ENCODE measurements at regions not wholly inside any gene's neighbourhood (a gene's known extent, or its start where the extent isn't known, plus 50 kb on each side); places are given as distances from the start of the nearest gene placed in this dataset.

DNA sequence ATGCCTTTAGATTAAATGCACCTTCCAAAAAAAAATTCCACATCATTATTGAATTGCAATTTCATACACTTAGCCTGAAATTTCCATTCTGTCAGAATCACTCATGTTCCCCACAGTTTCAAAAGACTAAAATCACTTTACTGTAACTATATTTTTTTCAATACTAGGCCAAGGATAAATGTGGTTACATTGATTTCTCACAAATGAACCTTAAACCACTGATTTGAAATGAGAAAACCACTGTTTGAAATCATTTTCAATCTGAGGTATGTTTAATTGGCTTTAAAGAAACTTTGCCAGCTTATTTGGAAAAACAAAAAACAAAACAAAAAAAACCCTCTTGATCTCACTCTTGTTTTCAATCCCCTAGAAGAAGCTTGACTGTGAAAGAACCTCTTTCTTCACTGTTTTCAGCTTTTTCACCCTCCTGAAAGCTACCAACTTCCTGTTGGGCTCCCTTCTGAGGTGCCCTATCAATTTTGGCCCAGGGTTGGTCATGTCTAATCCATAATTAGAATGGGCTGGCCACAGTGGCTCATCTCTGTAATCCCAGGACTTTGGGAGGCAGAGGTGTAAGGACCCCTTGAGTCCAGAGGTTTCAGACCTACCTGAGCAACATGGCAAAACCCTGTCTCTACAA lies 242.5 kb downstream of the ADGRG6 start:
- H3K4me1 Mint-ChIP-seq (ENCODE audit: low read depth): peaks cover 30% of the 10 kb centered on the region
- H3K36me3 Mint-ChIP-seq (ENCODE audit: low read depth): no peaks in the 10 kb centered on the region
- H3K9me3 Mint-ChIP-seq: no peaks in the 10 kb centered on the region
- no peak overlapping the region for H3K4me3 Mint-ChIP-seq
- H3K27me3 Mint-ChIP-seq: no peaks in the 10 kb centered on the region
- H3K27ac Mint-ChIP-seq: peak overlapping the region; percentile 38

- Mint-ChIP-seq H3K4me1 (ENCODE audit: low read depth) (peaks cover 33% of the 10 kb centered on the region), H3K9me3 (no peaks in the 10 kb centered on the region), H3K4me3 (no peak overlapping the region), H3K27ac (no peak overlapping the region), H3K27me3 (no peaks in the 10 kb centered on the region), H3K36me3 (ENCODE audit: low read depth) (no peaks in the 10 kb centered on the region)
Measured at GRCh38 chr6:142545147-142545546, 243.3 kb downstream of the ADGRG6 start.

GRCh38 chr6:142548566-142548965 lies 246.8 kb downstream of the ADGRG6 start:
- Mint-ChIP-seq H3K4me3 (no peak overlapping the region), H3K27ac (no peak overlapping the region)

GRCh38 chr6:142550310-142551063 lies 248.7 kb downstream of the ADGRG6 start:
- peaks cover 29% of the 10 kb centered on the region for H3K4me1 Mint-ChIP-seq (ENCODE audit: low read depth)
- no peaks in the 10 kb centered on the region for H3K27me3 Mint-ChIP-seq
- H3K9me3 Mint-ChIP-seq: no peaks in the 10 kb centered on the region

More at GRCh38 chr6:142548566-142548965, 246.8 kb downstream of the ADGRG6 start:
- Mint-ChIP-seq H3K9me3 (no peaks in the 10 kb centered on the region), H3K36me3 (ENCODE audit: low read depth) (no peaks in the 10 kb centered on the region), H3K27me3 (no peaks in the 10 kb centered on the region), H3K4me1 (ENCODE audit: low read depth) (peaks cover 45% of the 10 kb centered on the region)

DNA sequence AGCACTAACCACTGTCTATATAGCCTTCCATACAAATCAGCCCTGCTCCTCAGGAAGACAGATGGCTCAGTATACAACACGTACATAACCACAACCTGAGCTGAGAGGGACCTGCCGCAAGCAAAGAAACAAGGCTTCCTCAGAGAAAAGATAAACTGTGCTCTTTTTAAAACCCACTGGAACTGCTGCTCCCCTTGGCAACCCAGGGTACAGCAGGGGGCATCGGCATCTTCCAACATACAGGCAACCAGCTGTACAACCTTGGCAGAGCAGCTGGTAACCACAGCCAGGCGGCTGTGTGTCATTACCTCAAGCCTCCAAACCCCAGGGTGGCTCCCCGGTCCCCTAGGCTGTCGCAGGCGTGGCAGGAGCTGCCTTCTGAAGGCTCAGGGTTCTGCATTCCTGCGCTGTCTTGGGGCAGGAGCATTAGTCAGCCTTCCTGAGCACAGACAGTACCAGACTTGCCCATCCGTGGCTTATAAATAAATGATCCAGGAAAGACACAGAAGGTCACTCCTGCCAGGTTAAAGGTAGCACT lies 249.5 kb downstream of the ADGRG6 start:
- H3K27ac Mint-ChIP-seq: no peak overlapping the region
- H3K4me3 Mint-ChIP-seq: no peak overlapping the region
- H3K27me3 Mint-ChIP-seq: no peaks in the 10 kb centered on the region
- no peaks in the 10 kb centered on the region for H3K9me3 Mint-ChIP-seq
- H3K4me1 Mint-ChIP-seq (ENCODE audit: low read depth): peaks cover 27% of the 10 kb centered on the region
- H3K36me3 Mint-ChIP-seq (ENCODE audit: low read depth): no peaks in the 10 kb centered on the region

More at GRCh38 chr6:142550310-142551063, 248.7 kb downstream of the ADGRG6 start:
- no peak overlapping the region for H3K27ac Mint-ChIP-seq
- no peaks in the 10 kb centered on the region for H3K36me3 Mint-ChIP-seq (ENCODE audit: low read depth)
- H3K4me3 Mint-ChIP-seq: no peak overlapping the region

- Mint-ChIP-seq H3K4me1 (ENCODE audit: low read depth) (peaks cover 21% of the 10 kb centered on the region), H3K36me3 (ENCODE audit: low read depth) (no peaks in the 10 kb centered on the region), H3K9me3 (peaks cover 3% of the 10 kb centered on the region), H3K4me3 (no peak overlapping the region), H3K27ac (no peak overlapping the region), H3K27me3 (no peaks in the 10 kb centered on the region)
Measured at GRCh38 chr6:142558786-142559185, 257.0 kb downstream of the ADGRG6 start.

- Mint-ChIP-seq H3K27ac (peak overlapping the region; percentile 90), H3K4me1 (ENCODE audit: low read depth) (peaks cover 30% of the 10 kb centered on the region), H3K27me3 (no peaks in the 10 kb centered on the region), H3K36me3 (ENCODE audit: low read depth) (no peaks in the 10 kb centered on the region), H3K4me3 (no peak overlapping the region), H3K9me3 (peaks cover 3% of the 10 kb centered on the region)
Measured at GRCh38 chr6:142561511-142562265, 259.9 kb downstream of the ADGRG6 start.

- no peak overlapping the region for H3K4me3 Mint-ChIP-seq
- peaks cover 42% of the 10 kb centered on the region for H3K4me1 Mint-ChIP-seq (ENCODE audit: low read depth)
- H3K9me3 Mint-ChIP-seq: peaks cover 3% of the 10 kb centered on the region
Measured at GRCh38 chr6:142562865-142563264, 261.1 kb downstream of the ADGRG6 start.

GRCh38 chr6:142566628-142567396 lies 265.0 kb downstream of the ADGRG6 start:
- Mint-ChIP-seq H3K4me3 (no peak overlapping the region), H3K27ac (no peak overlapping the region), H3K4me1 (ENCODE audit: low read depth) (peaks cover 59% of the 10 kb centered on the region), H3K27me3 (no peaks in the 10 kb centered on the region), H3K36me3 (ENCODE audit: low read depth) (no peaks in the 10 kb centered on the region), H3K9me3 (no peaks in the 10 kb centered on the region)

More at GRCh38 chr6:142562865-142563264, 261.1 kb downstream of the ADGRG6 start:
- Mint-ChIP-seq H3K27me3 (no peaks in the 10 kb centered on the region), H3K36me3 (ENCODE audit: low read depth) (no peaks in the 10 kb centered on the region), H3K27ac (no peak overlapping the region)

DNA sequence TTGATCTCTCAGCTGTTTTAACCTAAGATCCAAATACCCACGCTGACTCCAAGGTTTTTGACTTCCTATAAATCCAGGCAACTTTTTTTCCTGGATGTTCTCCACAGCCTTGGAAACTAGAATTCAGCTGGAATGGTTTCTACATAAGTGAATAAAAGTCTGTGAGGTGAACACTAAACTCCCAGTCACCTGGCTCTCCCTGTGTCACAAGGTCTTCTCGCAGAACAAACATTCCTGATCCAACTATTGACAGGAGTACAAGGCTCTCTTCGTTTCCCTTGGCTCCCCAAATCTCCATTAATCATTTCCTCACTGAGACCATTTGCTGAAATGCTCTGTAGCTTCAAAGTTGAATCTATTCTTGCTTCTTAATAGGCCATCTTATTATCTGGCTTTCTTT lies 265.7 kb downstream of the ADGRG6 start:
- H3K36me3 Mint-ChIP-seq (ENCODE audit: low read depth): no peaks in the 10 kb centered on the region
- H3K27me3 Mint-ChIP-seq: no peaks in the 10 kb centered on the region
- no peak overlapping the region for H3K4me3 Mint-ChIP-seq
- H3K9me3 Mint-ChIP-seq: no peaks in the 10 kb centered on the region
- H3K4me1 Mint-ChIP-seq (ENCODE audit: low read depth): peaks cover 56% of the 10 kb centered on the region
- H3K27ac Mint-ChIP-seq: no peak overlapping the region

- peak overlapping the region; percentile 32 for H3K27ac Mint-ChIP-seq
- H3K27me3 Mint-ChIP-seq: no peaks in the 10 kb centered on the region
- no peaks in the 10 kb centered on the region for H3K36me3 Mint-ChIP-seq (ENCODE audit: low read depth)
- no peak overlapping the region for H3K4me3 Mint-ChIP-seq
- peaks cover 11% of the 10 kb centered on the region for H3K9me3 Mint-ChIP-seq
- H3K4me1 Mint-ChIP-seq (ENCODE audit: low read depth): peaks cover 51% of the 10 kb centered on the region
Measured at GRCh38 chr6:142568857-142569597, 267.2 kb downstream of the ADGRG6 start.

- Mint-ChIP-seq H3K9me3 (peaks cover 16% of the 10 kb centered on the region), H3K4me1 (ENCODE audit: low read depth) (peaks cover 49% of the 10 kb centered on the region), H3K36me3 (ENCODE audit: low read depth) (no peaks in the 10 kb centered on the region), H3K4me3 (peak overlapping the region; percentile 5), H3K27ac (peak overlapping the region; percentile 42), H3K27me3 (no peaks in the 10 kb centered on the region)
Measured at GRCh38 chr6:142569676-142570075, 267.9 kb downstream of the ADGRG6 start.

DNA sequence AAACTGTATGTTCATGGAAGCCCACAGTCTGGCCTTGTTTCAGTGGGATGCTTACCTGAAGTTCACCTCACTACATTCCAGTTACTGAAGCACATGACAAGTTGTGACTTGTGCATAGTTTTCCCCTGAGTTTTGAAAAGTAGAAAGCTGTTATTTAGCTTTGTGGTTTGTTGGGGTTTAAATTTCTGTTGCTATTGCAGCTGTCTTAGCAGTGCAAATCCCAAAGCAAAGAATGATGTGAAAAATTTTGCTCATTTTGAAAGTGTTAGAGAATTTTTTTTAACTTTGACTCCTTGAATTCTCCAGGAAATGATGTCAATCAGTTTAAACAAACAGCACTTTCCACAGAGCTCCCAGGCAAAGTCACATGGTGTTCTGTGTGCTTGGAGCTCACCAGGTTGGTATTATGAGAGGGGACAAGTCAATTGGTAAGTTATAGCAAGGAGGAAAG lies 268.4 kb downstream of the ADGRG6 start:
- Mint-ChIP-seq H3K4me1 (ENCODE audit: low read depth) (peaks cover 45% of the 10 kb centered on the region), H3K9me3 (peaks cover 17% of the 10 kb centered on the region), H3K27me3 (no peaks in the 10 kb centered on the region), H3K36me3 (ENCODE audit: low read depth) (no peaks in the 10 kb centered on the region), H3K27ac (no peak overlapping the region), H3K4me3 (no peak overlapping the region)

DNA sequence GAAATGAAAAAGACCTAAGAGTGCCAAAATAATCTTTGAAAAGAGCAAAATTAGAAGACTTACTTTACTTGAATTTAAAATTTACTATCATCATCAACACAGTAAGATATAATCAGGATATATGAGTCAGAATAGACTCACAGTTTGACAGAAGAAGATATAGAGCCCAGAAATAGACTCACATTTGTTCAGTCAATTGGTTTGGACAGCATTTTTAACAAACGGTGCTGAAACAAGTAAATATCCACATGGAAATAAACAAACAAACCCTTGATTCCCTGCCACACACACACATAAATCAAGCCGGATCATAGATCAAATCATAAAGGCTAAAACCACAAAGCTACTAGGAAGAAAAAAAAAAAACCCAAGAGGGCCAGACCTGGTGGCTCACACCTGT lies 291.1 kb downstream of the ADGRG6 start:
- Mint-ChIP-seq H3K4me1 (ENCODE audit: low read depth) (no peaks in the 10 kb centered on the region), H3K27me3 (peaks cover 3% of the 10 kb centered on the region), H3K27ac (no peak overlapping the region), H3K9me3 (peaks cover 9% of the 10 kb centered on the region), H3K36me3 (ENCODE audit: low read depth) (no peaks in the 10 kb centered on the region), H3K4me3 (no peak overlapping the region)

Data from stimulated activated naive CD8-positive, alpha-beta T cell treated with anti-CD3 and anti-CD28 coated beads, Interleukin-15, Interleukin-2, amounts not matched to agents 100 ng/mL and 50 ng/mL, for 24 hours (primary cell).